ENCODE measurements at regions not wholly inside any gene's neighbourhood (a gene's known extent, or its start where the extent isn't known, plus 50 kb on each side); places are given as distances from the start of the nearest gene placed in this dataset.

GRCh38 chr6:132948889-132949288, 134.5 kb downstream of the RPS12 start:
- H3K9me3 ChIP-seq: no peaks in the 10 kb centered on the region
- H3K27ac ChIP-seq: no peak overlapping the region
- TF ChIP-seq POLR2AphosphoS5 (IDR thresholded peaks at IDR 0.05) (no peak), POLR2A (IDR thresholded peaks at IDR 0.05) (no peak), CTCF (IDR thresholded peaks at IDR 0.05) (no peak)
- 76% methylated on average over 5 of the region's 5 CpGs for WGBS
- H3K36me3 ChIP-seq: no peaks in the 10 kb centered on the region
- no peaks in the 10 kb centered on the region for H3K27me3 ChIP-seq (replicated peaks; ENCODE audit: insufficient read depth)
- DNase-seq (ENCODE audit: low spot score): no peak
- H3K4me1 ChIP-seq (replicated peaks): no peaks in the 10 kb centered on the region
- intact Hi-C loops (cut with DNase I): no loop called here
- H3K4me3 ChIP-seq: no peak overlapping the region

- no peak for TF ChIP-seq POLR2AphosphoS5 (IDR thresholded peaks at IDR 0.05)
- TF ChIP-seq POLR2A (IDR thresholded peaks at IDR 0.05): no peak
- TF ChIP-seq CTCF (IDR thresholded peaks at IDR 0.05): no peak
- no peak overlapping the region for H3K4me3 ChIP-seq
- no peak for DNase-seq (ENCODE audit: low spot score)
- H3K4me1 ChIP-seq (replicated peaks): no peaks in the 10 kb centered on the region
- WGBS: 77% methylated on average over 3 of the region's 3 CpGs
- intact Hi-C loops (cut with DNase I): no loop called here
- H3K27me3 ChIP-seq (replicated peaks; ENCODE audit: insufficient read depth): no peaks in the 10 kb centered on the region
- no peaks in the 10 kb centered on the region for H3K36me3 ChIP-seq
- H3K9me3 ChIP-seq: no peaks in the 10 kb centered on the region
- no peak overlapping the region for H3K27ac ChIP-seq
Measured at GRCh38 chr6:132950566-132950965, 136.2 kb downstream of the RPS12 start.

GRCh38 chr6:132952031-132952867, 137.9 kb downstream of the RPS12 start:
- DNase-seq (ENCODE audit: low spot score): no peak
- TF ChIP-seq POLR2AphosphoS5 (IDR thresholded peaks at IDR 0.05) (no peak), CTCF (IDR thresholded peaks at IDR 0.05) (no peak), POLR2A (IDR thresholded peaks at IDR 0.05) (no peak)
- intact Hi-C loops (cut with DNase I): no loop called here
- H3K27me3 ChIP-seq (replicated peaks; ENCODE audit: insufficient read depth): no peaks in the 10 kb centered on the region
- 55% methylated on average over 6 of the region's 6 CpGs for WGBS
- no peaks in the 10 kb centered on the region for H3K36me3 ChIP-seq
- no peaks in the 10 kb centered on the region for H3K4me1 ChIP-seq (replicated peaks)
- no peak overlapping the region for H3K4me3 ChIP-seq
- no peak overlapping the region for H3K27ac ChIP-seq
- no peaks in the 10 kb centered on the region for H3K9me3 ChIP-seq

- TF ChIP-seq POLR2A (IDR thresholded peaks at IDR 0.05) (no peak), CTCF (IDR thresholded peaks at IDR 0.05) (no peak), POLR2AphosphoS5 (IDR thresholded peaks at IDR 0.05) (no peak)
- WGBS: 69% methylated on average over 3 of the region's 3 CpGs
- Histone ChIP-seq H3K9me3 (no peaks in the 10 kb centered on the region), H3K4me3 (no peak overlapping the region), H3K27me3 (replicated peaks; ENCODE audit: insufficient read depth) (no peaks in the 10 kb centered on the region), H3K27ac (no peak overlapping the region), H3K4me1 (replicated peaks) (no peaks in the 10 kb centered on the region), H3K36me3 (no peaks in the 10 kb centered on the region)
- DNase-seq (ENCODE audit: low spot score): no peak
- intact Hi-C loops (cut with DNase I): no loop called here
Measured at GRCh38 chr6:132952986-132953385, 138.6 kb downstream of the RPS12 start.

- Histone ChIP-seq H3K9me3 (no peaks in the 10 kb centered on the region), H3K4me1 (replicated peaks) (no peaks in the 10 kb centered on the region), H3K27me3 (replicated peaks; ENCODE audit: insufficient read depth) (no peaks in the 10 kb centered on the region), H3K4me3 (no peak overlapping the region), H3K36me3 (no peaks in the 10 kb centered on the region), H3K27ac (no peak overlapping the region)
- no peak for DNase-seq (ENCODE audit: low spot score)
- WGBS: 86% methylated on average over 9 of the region's 9 CpGs
- intact Hi-C loops (cut with DNase I): no loop called here
- TF ChIP-seq POLR2A (IDR thresholded peaks at IDR 0.05) (no peak), CTCF (IDR thresholded peaks at IDR 0.05) (no peak), POLR2AphosphoS5 (IDR thresholded peaks at IDR 0.05) (no peak)
Measured at GRCh38 chr6:132954222-132954621, 139.9 kb downstream of the RPS12 start.

All from prostate gland (tissue), 2 donors.